Keratinocyte (primary cell): ENCODE measurements at regions not wholly inside any gene's neighbourhood (a gene's known extent, or its start where the extent isn't known, plus 50 kb on each side); places are given as distances from the start of the nearest gene placed in this dataset.

Experiments
- DNase-seq: peaks from one replicate; pipeline ENCODE4 v3.0.0-alpha.2; 2011; ENCODE audit warnings: low read depth, missing footprints, low spot score
- FAIRE-seq: peaks from 2 replicates; lab custom pipeline; 2011; peaks lifted over from hg19 to GRCh38; lab: Jason Lieb, UNC
- H2AFZ ChIP-seq: 2 replicates; pipeline ENCODE4 v1.6.0; 2012; ENCODE audit warnings: low read length, control low read depth, inconsistent platforms; ENCODE audit not compliant: control insufficient read depth
- H3K27ac ChIP-seq: 2 replicates; pipeline ENCODE4 v1.5.1; 2011; ENCODE audit warnings: low read length; ENCODE audit not compliant: control insufficient read depth, insufficient read depth
- H3K27me3 ChIP-seq: 3 replicates; pipeline ENCODE4 v1.6.0; 2011; ENCODE audit warnings: low read length; ENCODE audit not compliant: control insufficient read depth, insufficient read depth; ENCODE audit errors: extremely low read depth
- H3K36me3 ChIP-seq, 2 experiments: 2 replicates in 1 of 2; 3 replicates in 1 of 2; pipeline ENCODE4 v1.5.1; 2011; ENCODE audit warnings: low read length in 2 of 2, mild to moderate bottlenecking in 1 of 2; ENCODE audit not compliant: control insufficient read depth in 2 of 2, insufficient read depth in 2 of 2; ENCODE audit errors: extremely low read depth in 1 of 2
- H3K4me1 ChIP-seq: 3 replicates; pipeline ENCODE4 v1.5.1; 2011; ENCODE audit warnings: low read length; ENCODE audit not compliant: control insufficient read depth, insufficient read depth; ENCODE audit errors: extremely low read depth
- H3K4me2 ChIP-seq: 3 replicates; pipeline ENCODE4 v1.6.0; 2011; ENCODE audit warnings: low read depth, low read length; ENCODE audit not compliant: control insufficient read depth, insufficient read depth; ENCODE audit errors: extremely low read depth
- H3K4me3 ChIP-seq, 3 experiments: fragments of 200-600 bp in 1 of 3; sonication (generic) in 1 of 3; 2 replicates in 2 of 3; 3 replicates in 1 of 3; pipeline ENCODE4 v1.5.1; 2011 to 2016; ENCODE audit warnings: low read length in 3 of 3, mild to moderate bottlenecking in 3 of 3, control low read depth in 2 of 3, inconsistent platforms in 1 of 3, low read depth in 1 of 3, mixed read lengths in 1 of 3, mixed run types in 1 of 3, moderate library complexity in 1 of 3; ENCODE audit not compliant: control insufficient read depth in 2 of 3, insufficient read depth in 2 of 3; ENCODE audit errors: extremely low read depth in 1 of 3
- H3K79me2 ChIP-seq: 2 replicates; pipeline ENCODE4 v1.6.0; 2012; ENCODE audit warnings: low read length; ENCODE audit not compliant: control insufficient read depth, insufficient read depth
- H3K9ac ChIP-seq: 3 replicates; pipeline ENCODE4 v1.6.0; 2011; ENCODE audit warnings: low read length; ENCODE audit not compliant: control insufficient read depth, insufficient read depth; ENCODE audit errors: extremely low read depth
- H3K9me1 ChIP-seq: 3 replicates; pipeline ENCODE4 v1.6.0; 2011; ENCODE audit warnings: low read length; ENCODE audit not compliant: control insufficient read depth, insufficient read depth; ENCODE audit errors: extremely low read depth
- H3K9me3 ChIP-seq: 2 replicates; pipeline ENCODE4 v1.5.1; 2012; ENCODE audit warnings: low read depth, low read length; ENCODE audit not compliant: control insufficient read depth
- H4K20me1 ChIP-seq: 3 replicates; pipeline ENCODE4 v1.6.0; 2011; ENCODE audit warnings: low read length; ENCODE audit not compliant: control insufficient read depth, insufficient read depth; ENCODE audit errors: extremely low read depth
- CTCF ChIP-seq, 3 experiments: IDR thresholded peaks in 1 of 3; conservative IDR thresholded peaks in 1 of 3; optimal IDR thresholded peaks in 1 of 3; 2 replicates in 2 of 3; 3 replicates in 1 of 3; pipeline versions ENCODE3 to v1.5.1; 2011; ENCODE audit warnings: low read length in 3 of 3, mild to moderate bottlenecking in 3 of 3, moderate library complexity in 2 of 3, control low read depth in 1 of 3, inconsistent platforms in 1 of 3; ENCODE audit not compliant: insufficient read depth in 2 of 3; ENCODE audit errors: extremely low read depth in 1 of 3
- EZH2 ChIP-seq: IDR thresholded peaks from one replicate; pipeline ENCODE4 v1.6.1; 2012; ENCODE audit warnings: inconsistent platforms, mild to moderate bottlenecking, low read length, moderate library complexity
- dilution Hi-C: fragments of 300-500 bp; cut with MboI; formaldehyde crosslinking; loops from one replicate; pipeline ENCODE4 v1.7.0; 2020; ENCODE audit warnings: low sequenced_read_pairs; ENCODE audit not compliant: extremely low pct_ligation_motif_present

GRCh38 chr2:58585233-58585632 is 344.1 kb upstream of the FANCL start:
- H4K20me1 ChIP-seq, result no peaks in the 10 kb centered on the region
- dilution Hi-C loops, result no loop called here
- TF ChIP-seq CTCF (optimal IDR thresholded peaks at IDR 0.05 in 1 of 3, IDR thresholded peaks at IDR 0.05 in 1 of 3, conservative IDR thresholded peaks at IDR 0.05 in 1 of 3; ENCODE audit: extremely low read depth in 1 of 3, insufficient read depth in 2 of 3, low read length in 3 of 3), result no peak
- no peak for TF ChIP-seq EZH2
- no peak overlapping the region for H3K4me2 ChIP-seq
- H3K9me3 ChIP-seq, result no peaks in the 10 kb centered on the region
- no peak overlapping the region for H3K4me3 ChIP-seq
- no peak overlapping the region for H3K27ac ChIP-seq
- DNase-seq, result no peak
- no peaks in the 10 kb centered on the region for H3K79me2 ChIP-seq
- no peak overlapping the region for H2AFZ ChIP-seq
- no peaks in the 10 kb centered on the region for H3K36me3 ChIP-seq
- no peak for FAIRE-seq
- no peaks in the 10 kb centered on the region for H3K9me1 ChIP-seq
- no peaks in the 10 kb centered on the region for H3K4me1 ChIP-seq
- H3K27me3 ChIP-seq, result no peaks in the 10 kb centered on the region
- no peak overlapping the region for H3K9ac ChIP-seq

- Histone ChIP-seq H3K36me3 (no peaks in the 10 kb centered on the region), H3K9me1 (no peaks in the 10 kb centered on the region), H3K4me1 (no peaks in the 10 kb centered on the region), H3K9ac (no peak overlapping the region), H3K27me3 (no peaks in the 10 kb centered on the region), H3K4me3 (no peak overlapping the region), H3K9me3 (no peaks in the 10 kb centered on the region), H3K4me2 (no peak overlapping the region), H4K20me1 (no peaks in the 10 kb centered on the region), H2AFZ (no peak overlapping the region), H3K27ac (no peak overlapping the region), H3K79me2 (no peaks in the 10 kb centered on the region)
- TF ChIP-seq CTCF (optimal IDR thresholded peaks at IDR 0.05 in 1 of 3, IDR thresholded peaks at IDR 0.05 in 1 of 3, conservative IDR thresholded peaks at IDR 0.05 in 1 of 3; ENCODE audit: extremely low read depth in 1 of 3, insufficient read depth in 2 of 3, low read length in 3 of 3), result no peak
- TF ChIP-seq EZH2, result no peak
- dilution Hi-C loops, result no loop called here
- DNase-seq (no peak), FAIRE-seq (no peak)
These were observed 343.5 kb upstream of the FANCL start for GRCh38 chr2:58584606-58585118.
